ENCODE measurements at regions not wholly inside any gene's neighbourhood (a gene's known extent, or its start where the extent isn't known, plus 50 kb on each side); places are given as distances from the start of the nearest gene placed in this dataset.

DNA sequence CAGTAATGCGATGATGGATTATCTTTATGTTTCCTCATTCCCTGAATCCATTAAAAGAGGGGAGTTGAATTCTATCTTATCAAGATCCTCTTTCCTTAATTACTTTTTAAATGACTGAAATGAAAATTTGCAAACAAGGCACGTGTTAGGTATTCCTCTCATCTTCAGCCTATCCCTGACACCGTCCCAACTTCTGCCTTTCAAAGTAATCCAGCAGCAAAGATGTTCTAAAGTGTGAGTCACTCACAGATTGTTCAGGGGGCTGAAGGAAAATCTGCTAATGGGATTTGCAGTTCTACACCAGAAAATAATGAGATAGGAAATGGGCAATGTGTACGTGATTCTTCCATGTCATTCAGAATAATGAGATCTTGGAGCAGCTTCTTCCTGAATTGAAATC is 403.0 kb downstream of the ARHGEF28 start:
- H3K9me3 ChIP-seq (ENCODE audit: low read depth, low read length, poor library complexity, severe bottlenecking), result no peaks in the 10 kb centered on the region
- intact Hi-C loops (cut with micrococcal nuclease; ENCODE audit: unreplicated experiment), result no loop called here
- BruUV-seq (replicated peaks), result no TSS peak
- H3K27ac ChIP-seq (ENCODE audit: low read depth, low read length, poor library complexity, severe bottlenecking), result no peak overlapping the region
- no peak for TF ChIP-seq CTCF (conservative IDR thresholded peaks at IDR 0.05; ENCODE audit: low read depth, low read length)
- TF ChIP-seq EZH2 (IDR thresholded peaks at IDR 0.05; ENCODE audit: borderline replicate concordance, low read depth, low read length, poor library complexity, severe bottlenecking), result no peak
- H3K36me3 ChIP-seq (ENCODE audit: insufficient read depth, low read length, poor library complexity, severe bottlenecking), result no peaks in the 10 kb centered on the region
- CTCF ChIA-PET, result no interaction called here
- POLR2A ChIA-PET (ENCODE audit: low non-redundant PET), result no interaction called here
- peaks cover 5% of the 10 kb centered on the region for H3K4me1 ChIP-seq (ENCODE audit: insufficient read depth, low read length, poor library complexity, severe bottlenecking)
- peak; percentile 88 for DNase-seq (ENCODE audit: low spot score)
- H3K4me3 ChIP-seq (ENCODE audit: low read depth, low read length, poor library complexity, severe bottlenecking), result no peak overlapping the region
- H3K27me3 ChIP-seq (replicated peaks; ENCODE audit: insufficient read depth, low read depth, low read length, poor library complexity), result peaks cover 88% of the 10 kb centered on the region

GRCh38 chr5:74028406-74028805 is 402.4 kb downstream of the ARHGEF28 start:
- ChIA-PET CTCF (no interaction called here), POLR2A (ENCODE audit: low non-redundant PET) (no interaction called here)
- TF ChIP-seq CTCF (conservative IDR thresholded peaks at IDR 0.05; ENCODE audit: low read depth, low read length) (no peak), EZH2 (IDR thresholded peaks at IDR 0.05; ENCODE audit: borderline replicate concordance, low read depth, low read length, poor library complexity, severe bottlenecking) (no peak)
- no peak overlapping the region for H3K4me3 ChIP-seq (ENCODE audit: low read depth, low read length, poor library complexity, severe bottlenecking)
- DNase-seq (ENCODE audit: low spot score), result no peak
- no TSS peak for BruUV-seq (replicated peaks)
- H3K27me3 ChIP-seq (replicated peaks; ENCODE audit: insufficient read depth, low read depth, low read length, poor library complexity), result peaks cover 88% of the 10 kb centered on the region
- no peaks in the 10 kb centered on the region for H3K36me3 ChIP-seq (ENCODE audit: insufficient read depth, low read length, poor library complexity, severe bottlenecking)
- intact Hi-C loops (cut with micrococcal nuclease; ENCODE audit: unreplicated experiment), result no loop called here
- H3K4me1 ChIP-seq (ENCODE audit: insufficient read depth, low read length, poor library complexity, severe bottlenecking), result peaks cover 5% of the 10 kb centered on the region
- no peak overlapping the region for H3K27ac ChIP-seq (ENCODE audit: low read depth, low read length, poor library complexity, severe bottlenecking)
- H3K9me3 ChIP-seq (ENCODE audit: low read depth, low read length, poor library complexity, severe bottlenecking), result no peaks in the 10 kb centered on the region

GRCh38 chr5:74027732-74028338 is 401.8 kb downstream of the ARHGEF28 start:
- Histone ChIP-seq H3K27me3 (replicated peaks; ENCODE audit: insufficient read depth, low read depth, low read length, poor library complexity) (peaks cover 82% of the 10 kb centered on the region), H3K4me3 (ENCODE audit: low read depth, low read length, poor library complexity, severe bottlenecking) (no peak overlapping the region), H3K36me3 (ENCODE audit: insufficient read depth, low read length, poor library complexity, severe bottlenecking) (no peaks in the 10 kb centered on the region), H3K9me3 (ENCODE audit: low read depth, low read length, poor library complexity, severe bottlenecking) (no peaks in the 10 kb centered on the region), H3K4me1 (ENCODE audit: insufficient read depth, low read length, poor library complexity, severe bottlenecking) (peaks cover 5% of the 10 kb centered on the region), H3K27ac (ENCODE audit: low read depth, low read length, poor library complexity, severe bottlenecking) (no peak overlapping the region)
- no peak for DNase-seq (ENCODE audit: low spot score)
- intact Hi-C loops (cut with micrococcal nuclease; ENCODE audit: unreplicated experiment), result no loop called here
- no peak for TF ChIP-seq CTCF (conservative IDR thresholded peaks at IDR 0.05; ENCODE audit: low read depth, low read length)
- no peak for TF ChIP-seq EZH2 (IDR thresholded peaks at IDR 0.05; ENCODE audit: borderline replicate concordance, low read depth, low read length, poor library complexity, severe bottlenecking)
- CTCF ChIA-PET, result no interaction called here
- POLR2A ChIA-PET (ENCODE audit: low non-redundant PET), result no interaction called here
- no TSS peak for BruUV-seq (replicated peaks)
